PFSK-1 (cell line): ENCODE measurements at regions not wholly inside any gene's neighbourhood (a gene's known extent, or its start where the extent isn't known, plus 50 kb on each side); places are given as distances from the start of the nearest gene placed in this dataset.

ENCODE experiments used
- FOXP2 ChIP-seq: optimal IDR thresholded peaks from 2 replicates; pipeline ENCODE3; 2011; ENCODE audit warnings: borderline replicate concordance, control low read depth, inconsistent platforms; ENCODE audit not compliant: insufficient read depth; ENCODE audit errors: extremely low read length, extremely low read depth
- POLR2AphosphoS5 ChIP-seq: IDR thresholded peaks from 2 replicates; pipeline ENCODE4 v1.6.1; 2012; ENCODE audit warnings: low read depth, mild to moderate bottlenecking, control low read depth, low read length, moderate library complexity
- SIN3A ChIP-seq: IDR thresholded peaks from 2 replicates; pipeline ENCODE4 v1.6.1; 2012; ENCODE audit warnings: mild to moderate bottlenecking, low read length, moderate library complexity, borderline replicate concordance; ENCODE audit not compliant: insufficient read depth
- TAF1 ChIP-seq: IDR thresholded peaks from 2 replicates; pipeline ENCODE4 v1.6.1; 2012; ENCODE audit warnings: low read length, control low read depth, borderline replicate concordance; ENCODE audit not compliant: insufficient read depth
- TF ChIP-seq, protein P1 (sequence below), 2 experiments: IDR thresholded peaks; 2 replicates each; pipeline versions ENCODE4 v1.6.1 to v1.8.0; 2011 to 2012; ENCODE audit warnings: low read depth in 2 of 2, low read length in 2 of 2, control low read depth in 1 of 2, inconsistent platforms in 1 of 2, mild to moderate bottlenecking in 1 of 2, moderate library complexity in 1 of 2; ENCODE audit not compliant: insufficient read depth in 1 of 2

DNA sequence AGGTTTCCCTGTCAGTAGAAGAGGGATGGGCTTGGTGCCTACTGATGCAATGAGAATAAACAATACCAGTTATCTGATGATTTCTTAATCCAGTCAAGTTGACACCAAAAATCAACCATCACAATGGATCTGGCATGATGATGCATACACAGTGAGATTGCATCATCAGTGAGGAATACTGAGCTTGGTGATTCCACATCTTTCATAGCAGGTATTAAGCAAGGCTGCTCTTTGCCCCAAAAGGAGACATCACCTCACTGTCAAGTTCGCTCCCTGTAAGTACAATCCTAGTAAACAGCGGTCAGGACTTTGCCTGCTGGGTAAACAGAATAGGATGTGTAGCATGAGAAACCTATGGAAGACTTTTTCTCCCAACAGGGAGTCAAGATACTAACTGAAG lies 282.7 kb upstream of the CDH2 start:
- no peak for TF ChIP-seq POLR2AphosphoS5
- no peak for TF ChIP-seq FOXP2
- TF ChIP-seq, protein P1, sequence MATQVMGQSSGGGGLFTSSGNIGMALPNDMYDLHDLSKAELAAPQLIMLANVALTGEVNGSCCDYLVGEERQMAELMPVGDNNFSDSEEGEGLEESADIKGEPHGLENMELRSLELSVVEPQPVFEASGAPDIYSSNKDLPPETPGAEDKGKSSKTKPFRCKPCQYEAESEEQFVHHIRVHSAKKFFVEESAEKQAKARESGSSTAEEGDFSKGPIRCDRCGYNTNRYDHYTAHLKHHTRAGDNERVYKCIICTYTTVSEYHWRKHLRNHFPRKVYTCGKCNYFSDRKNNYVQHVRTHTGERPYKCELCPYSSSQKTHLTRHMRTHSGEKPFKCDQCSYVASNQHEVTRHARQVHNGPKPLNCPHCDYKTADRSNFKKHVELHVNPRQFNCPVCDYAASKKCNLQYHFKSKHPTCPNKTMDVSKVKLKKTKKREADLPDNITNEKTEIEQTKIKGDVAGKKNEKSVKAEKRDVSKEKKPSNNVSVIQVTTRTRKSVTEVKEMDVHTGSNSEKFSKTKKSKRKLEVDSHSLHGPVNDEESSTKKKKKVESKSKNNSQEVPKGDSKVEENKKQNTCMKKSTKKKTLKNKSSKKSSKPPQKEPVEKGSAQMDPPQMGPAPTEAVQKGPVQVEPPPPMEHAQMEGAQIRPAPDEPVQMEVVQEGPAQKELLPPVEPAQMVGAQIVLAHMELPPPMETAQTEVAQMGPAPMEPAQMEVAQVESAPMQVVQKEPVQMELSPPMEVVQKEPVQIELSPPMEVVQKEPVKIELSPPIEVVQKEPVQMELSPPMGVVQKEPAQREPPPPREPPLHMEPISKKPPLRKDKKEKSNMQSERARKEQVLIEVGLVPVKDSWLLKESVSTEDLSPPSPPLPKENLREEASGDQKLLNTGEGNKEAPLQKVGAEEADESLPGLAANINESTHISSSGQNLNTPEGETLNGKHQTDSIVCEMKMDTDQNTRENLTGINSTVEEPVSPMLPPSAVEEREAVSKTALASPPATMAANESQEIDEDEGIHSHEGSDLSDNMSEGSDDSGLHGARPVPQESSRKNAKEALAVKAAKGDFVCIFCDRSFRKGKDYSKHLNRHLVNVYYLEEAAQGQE (IDR thresholded peaks at IDR 0.05; ENCODE audit: insufficient read depth in 1 of 2, low read depth in 2 of 2, low read length in 2 of 2), result no peak
- no peak for TF ChIP-seq TAF1
- no peak for TF ChIP-seq SIN3A

DNA sequence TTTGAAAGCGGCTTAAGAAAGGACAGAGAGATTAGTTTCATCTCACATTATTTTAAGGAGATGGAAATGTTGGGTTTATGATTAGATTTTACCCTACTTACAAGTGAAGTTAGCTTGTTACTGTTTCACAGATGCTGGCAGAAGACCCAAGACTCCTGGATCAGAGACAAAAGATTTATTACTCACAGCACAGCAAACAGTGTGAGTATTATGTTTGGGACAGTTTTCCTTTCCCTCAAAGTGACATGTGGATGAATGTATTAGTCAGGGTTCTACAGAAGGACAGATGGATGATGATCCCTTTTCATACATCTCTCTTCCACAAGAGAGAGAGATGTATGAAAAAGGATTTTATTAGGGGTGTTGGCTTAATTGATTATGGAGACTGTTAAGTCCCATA lies 281.8 kb upstream of the CDH2 start:
- TF ChIP-seq, protein P1 (IDR thresholded peaks at IDR 0.05; ENCODE audit: insufficient read depth in 1 of 2, low read depth in 2 of 2, low read length in 2 of 2), result no peak
- TF ChIP-seq TAF1, result no peak
- TF ChIP-seq FOXP2, result no peak
- no peak for TF ChIP-seq POLR2AphosphoS5
- TF ChIP-seq SIN3A, result no peak

DNA sequence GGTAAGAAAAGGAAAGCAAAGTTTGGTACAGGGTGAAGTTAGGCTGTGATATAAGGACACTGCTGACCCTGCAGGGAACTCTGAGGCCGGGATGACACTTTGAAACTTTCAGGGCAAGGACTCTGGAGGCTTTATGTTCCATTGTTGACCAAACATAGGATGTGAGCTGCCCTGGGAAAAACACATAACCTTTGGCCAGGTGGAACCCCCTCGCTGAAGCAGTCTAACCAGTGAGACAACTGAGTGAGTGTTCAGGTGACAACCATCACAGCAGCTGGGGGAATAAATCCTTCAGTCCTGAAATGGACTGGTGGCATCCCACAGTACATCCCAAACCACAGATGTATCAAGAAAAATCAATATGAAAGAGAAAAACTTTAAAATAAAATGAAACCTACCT lies 280.9 kb upstream of the CDH2 start:
- TF ChIP-seq FOXP2 (no peak), POLR2AphosphoS5 (no peak)

DNA sequence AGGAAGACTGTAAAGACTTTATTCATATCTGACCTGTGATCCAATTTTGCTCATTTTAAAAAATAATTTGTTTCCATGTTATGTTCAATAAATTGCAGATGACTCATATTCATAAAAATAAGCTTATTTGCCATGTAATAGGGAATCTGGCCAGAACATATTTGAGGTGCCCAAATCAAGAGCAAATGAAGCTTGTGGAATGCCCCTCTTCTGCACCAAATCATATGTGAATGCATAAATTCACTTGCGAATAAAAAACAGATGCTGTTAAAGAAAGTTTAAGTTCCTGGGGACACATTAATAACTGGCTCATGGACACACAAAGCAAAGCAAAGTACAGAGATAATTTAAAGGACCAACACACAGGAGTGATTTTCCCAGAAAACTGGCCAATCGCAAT lies 279.0 kb upstream of the CDH2 start:
- TF ChIP-seq SIN3A (no peak), TAF1 (no peak), POLR2AphosphoS5 (no peak), FOXP2 (no peak)
- TF ChIP-seq, protein P1 (IDR thresholded peaks at IDR 0.05; ENCODE audit: insufficient read depth in 1 of 2, low read depth in 2 of 2, low read length in 2 of 2), result no peak

DNA sequence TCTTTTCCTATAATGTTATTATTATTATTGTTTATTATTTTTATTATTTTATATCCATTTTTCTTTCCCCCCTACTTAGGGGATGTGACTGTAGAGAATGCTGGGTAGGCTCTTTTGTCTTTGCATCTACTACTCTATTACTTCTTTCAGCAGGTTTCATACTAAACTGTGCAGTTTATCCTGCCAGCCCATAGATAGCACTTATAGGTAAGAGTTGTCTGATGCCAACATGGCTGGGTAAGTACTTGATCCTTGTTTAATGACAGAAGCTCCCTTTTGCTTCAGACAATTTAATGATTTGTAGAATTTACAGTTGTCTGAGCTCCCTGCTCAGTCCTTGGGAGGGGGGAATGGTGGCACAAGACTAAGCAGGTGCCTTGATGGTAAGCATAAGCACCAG lies 262.9 kb upstream of the CDH2 start:
- TF ChIP-seq SIN3A, result no peak
- TF ChIP-seq FOXP2, result no peak
- TF ChIP-seq, protein P1 (IDR thresholded peaks at IDR 0.05; ENCODE audit: insufficient read depth in 1 of 2, low read depth in 2 of 2, low read length in 2 of 2), result no peak
- TF ChIP-seq TAF1, result no peak
- no peak for TF ChIP-seq POLR2AphosphoS5

DNA sequence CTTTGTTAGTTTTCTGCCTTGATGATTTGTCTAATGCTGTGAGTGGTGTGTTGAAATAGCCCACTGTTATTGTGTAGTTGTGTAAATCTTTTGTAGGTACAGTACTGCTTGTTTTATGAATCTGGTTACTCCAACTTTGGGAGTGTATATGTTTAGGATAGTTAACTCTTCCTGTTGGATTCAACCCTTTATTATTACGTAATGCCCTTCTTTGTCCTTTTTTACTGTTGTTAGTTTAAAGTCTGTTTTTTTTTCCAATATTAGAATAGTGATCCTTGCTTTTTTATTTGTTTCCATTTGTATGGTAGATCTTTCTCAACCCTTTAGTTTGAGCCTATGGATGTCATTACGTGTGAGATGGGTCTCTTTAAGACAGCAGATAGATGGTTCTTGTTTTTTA lies 261.5 kb upstream of the CDH2 start:
- TF ChIP-seq TAF1 (no peak), FOXP2 (no peak), POLR2AphosphoS5 (no peak), SIN3A (no peak)
- TF ChIP-seq, protein P1 (IDR thresholded peaks at IDR 0.05; ENCODE audit: insufficient read depth in 1 of 2, low read depth in 2 of 2, low read length in 2 of 2), result no peak
